BLaER1 (cell line): ENCODE measurements at regions not wholly inside any gene's neighbourhood (a gene's known extent, or its start where the extent isn't known, plus 50 kb on each side); places are given as distances from the start of the nearest gene placed in this dataset.
"Not testable (repeated sequence)": the region's sequence is repeated elsewhere in the genome, so short reads cannot be mapped to it uniquely, and the experiment has no call there.

ENCODE experiments used
- H3K27ac ChIP-seq: shearing (Covaris generic); formaldehyde crosslinking; 2 replicates; pipeline ENCODE4 v1.8.1; 2022
- H3K27me3 ChIP-seq: shearing (Covaris generic); formaldehyde crosslinking; 2 replicates; pipeline ENCODE4 v1.8.1; 2022
- H3K36me3 ChIP-seq: shearing (Covaris generic); formaldehyde crosslinking; 2 replicates; pipeline ENCODE4 v1.8.1; 2022
- H3K4me1 ChIP-seq: shearing (Covaris generic); formaldehyde crosslinking; 2 replicates; pipeline ENCODE4 v1.8.1; 2022
- H3K4me2 ChIP-seq: shearing (Covaris generic); formaldehyde crosslinking; 2 replicates; pipeline ENCODE4 v1.8.1; 2022
- H3K4me3 ChIP-seq: shearing (Covaris generic); formaldehyde crosslinking; 2 replicates; pipeline ENCODE4 v1.8.1; 2022
- H3K9ac ChIP-seq: shearing (Covaris generic); formaldehyde crosslinking; 2 replicates; pipeline ENCODE4 v1.8.1; 2022
- H3K9me3 ChIP-seq: shearing (Covaris generic); formaldehyde crosslinking; 2 replicates; pipeline ENCODE4 v1.8.1; 2022
- H4K20me1 ChIP-seq: shearing (Covaris generic); formaldehyde crosslinking; 2 replicates; pipeline ENCODE4 v1.8.1; 2022
- Cebpa-rat ChIP-seq: shearing (Covaris generic); IDR thresholded peaks from 2 replicates; pipeline ENCODE4 v1.8.1; 2022

GRCh38 chrX:124736553-124737270, 390.3 kb downstream of the SH2D1A start:
- no peak overlapping the region for H3K4me2 ChIP-seq
- no peaks in the 10 kb centered on the region for H3K4me1 ChIP-seq
- H3K36me3 ChIP-seq = no peaks in the 10 kb centered on the region
- no peaks in the 10 kb centered on the region; the same call in 1 of the 2 replicates for H4K20me1 ChIP-seq
- peaks cover 95% of the 10 kb centered on the region for H3K27me3 ChIP-seq
- no peak overlapping the region for H3K4me3 ChIP-seq
- H3K9ac ChIP-seq = no peak overlapping the region
- TF ChIP-seq Cebpa-rat = no peak
- no peaks in the 10 kb centered on the region for H3K9me3 ChIP-seq
- H3K27ac ChIP-seq = no peak overlapping the region

GRCh38 chrX:124737771-124738170, 391.4 kb downstream of the SH2D1A start:
- no peaks in the 10 kb centered on the region for H3K4me1 ChIP-seq
- H3K36me3 ChIP-seq = no peaks in the 10 kb centered on the region
- no peak overlapping the region for H3K4me3 ChIP-seq
- no peaks in the 10 kb centered on the region; the same call in 1 of the 2 replicates for H4K20me1 ChIP-seq
- H3K27me3 ChIP-seq = peaks cover 96% of the 10 kb centered on the region
- TF ChIP-seq Cebpa-rat = no peak
- H3K9ac ChIP-seq = no peak overlapping the region
- no peaks in the 10 kb centered on the region for H3K9me3 ChIP-seq
- H3K27ac ChIP-seq = no peak overlapping the region
- H3K4me2 ChIP-seq = no peak overlapping the region

GRCh38 chrX:124747295-124747694, 400.9 kb downstream of the SH2D1A start:
- Histone ChIP-seq H3K4me2 (no peak overlapping the region), H4K20me1 (no peaks in the 10 kb centered on the region), H3K4me1 (no peaks in the 10 kb centered on the region), H3K9ac (no peak overlapping the region), H3K4me3 (no peak overlapping the region), H3K27me3 (peaks cover 42% of the 10 kb centered on the region), H3K27ac (no peak overlapping the region), H3K36me3 (no peaks in the 10 kb centered on the region), H3K9me3 (no peaks in the 10 kb centered on the region)
- no peak for TF ChIP-seq Cebpa-rat

- Histone ChIP-seq H3K4me2 (no peak overlapping the region), H3K4me1 (no peaks in the 10 kb centered on the region), H3K27me3 (peaks cover 58% of the 10 kb centered on the region), H4K20me1 (no peaks in the 10 kb centered on the region), H3K4me3 (no peak overlapping the region), H3K36me3 (no peaks in the 10 kb centered on the region), H3K9me3 (no peaks in the 10 kb centered on the region; the same call in 1 of the 2 replicates), H3K9ac (no peak overlapping the region), H3K27ac (no peak overlapping the region)
- no peak for TF ChIP-seq Cebpa-rat
Measured at GRCh38 chrX:124764354-124764753, 418.0 kb downstream of the SH2D1A start.

- H3K27ac ChIP-seq = no peak overlapping the region
- no peaks in the 10 kb centered on the region for H3K9me3 ChIP-seq
- no peak overlapping the region for H3K4me3 ChIP-seq
- TF ChIP-seq Cebpa-rat = no peak
- no peak overlapping the region for H3K4me2 ChIP-seq
- H3K4me1 ChIP-seq = no peaks in the 10 kb centered on the region
- H3K27me3 ChIP-seq = peaks cover 74% of the 10 kb centered on the region
- H3K36me3 ChIP-seq = no peaks in the 10 kb centered on the region
- no peaks in the 10 kb centered on the region for H4K20me1 ChIP-seq
- H3K9ac ChIP-seq = no peak overlapping the region
Measured at GRCh38 chrX:124769166-124769565, 422.8 kb downstream of the SH2D1A start.

GRCh38 chrX:124771292-124771691, 424.9 kb downstream of the SH2D1A start:
- Histone ChIP-seq H3K9ac (no peak overlapping the region), H3K4me2 (no peak overlapping the region), H3K4me1 (no peaks in the 10 kb centered on the region), H3K9me3 (no peaks in the 10 kb centered on the region), H3K27me3 (peaks cover 75% of the 10 kb centered on the region), H3K27ac (no peak overlapping the region), H3K36me3 (no peaks in the 10 kb centered on the region), H4K20me1 (no peaks in the 10 kb centered on the region), H3K4me3 (no peak overlapping the region)
- no peak for TF ChIP-seq Cebpa-rat

- H3K27ac ChIP-seq, H3K36me3 ChIP-seq, H3K4me2 ChIP-seq, H3K4me1 ChIP-seq, H4K20me1 ChIP-seq, H3K4me3 ChIP-seq, H3K9ac ChIP-seq: not testable (repeated sequence)
- peaks cover 21% of the 10 kb centered on the region for H3K9me3 ChIP-seq
- H3K27me3 ChIP-seq = peaks cover 41% of the 10 kb centered on the region
Measured at GRCh38 chrX:124788253-124788652, 441.9 kb downstream of the SH2D1A start.

GRCh38 chrX:124789874-124790273, 443.5 kb downstream of the SH2D1A start:
- Histone ChIP-seq H3K27me3 (peaks cover 53% of the 10 kb centered on the region), H3K9me3 (peaks cover 21% of the 10 kb centered on the region)
- not testable (repeated sequence) for H3K9ac ChIP-seq, H3K36me3 ChIP-seq, H4K20me1 ChIP-seq, H3K27ac ChIP-seq, H3K4me2 ChIP-seq, H3K4me1 ChIP-seq, H3K4me3 ChIP-seq

GRCh38 chrX:124791492-124792095, 445.2 kb downstream of the SH2D1A start:
- H3K27me3 ChIP-seq = peaks cover 56% of the 10 kb centered on the region
- H3K9me3 ChIP-seq = peaks cover 21% of the 10 kb centered on the region
- no peak overlapping the region for H3K4me2 ChIP-seq
- no peak overlapping the region for H3K9ac ChIP-seq
- H4K20me1 ChIP-seq = no peaks in the 10 kb centered on the region
- TF ChIP-seq Cebpa-rat = no peak
- H3K36me3 ChIP-seq = no peaks in the 10 kb centered on the region
- no peak overlapping the region for H3K27ac ChIP-seq
- H3K4me1 ChIP-seq = no peaks in the 10 kb centered on the region
- no peak overlapping the region for H3K4me3 ChIP-seq

GRCh38 chrX:124796989-124797388, 450.6 kb downstream of the SH2D1A start:
- no peaks in the 10 kb centered on the region for H3K4me1 ChIP-seq
- H3K4me3 ChIP-seq = no peak overlapping the region
- H3K27ac ChIP-seq = no peak overlapping the region
- no peak for TF ChIP-seq Cebpa-rat
- H3K9me3 ChIP-seq = peaks cover 14% of the 10 kb centered on the region
- no peaks in the 10 kb centered on the region for H3K36me3 ChIP-seq
- H3K4me2 ChIP-seq = no peak overlapping the region
- H4K20me1 ChIP-seq = no peaks in the 10 kb centered on the region
- H3K27me3 ChIP-seq = peaks cover 44% of the 10 kb centered on the region
- H3K9ac ChIP-seq = no peak overlapping the region
